H1 (cell line): ENCODE measurements at regions not wholly inside any gene's neighbourhood (a gene's known extent, or its start where the extent isn't known, plus 50 kb on each side); places are given as distances from the start of the nearest gene placed in this dataset.

ENCODE experiments used
- CHD1 ChIP-seq: IDR thresholded peaks from 2 replicates; pipeline ENCODE4 v1.6.1; 2012; ENCODE audit warnings: low read depth, low read length, improper control_type of control experiment
- HDAC2 ChIP-seq, 2 experiments: fragments of 300-600 bp in 1 of 2; sonication (generic) in 1 of 2; IDR thresholded peaks; 2 replicates each; pipeline ENCODE4 v1.6.1; 2011 to 2012; ENCODE audit warnings: low read depth in 2 of 2, low read length in 2 of 2, mild to moderate bottlenecking in 2 of 2, moderate library complexity in 2 of 2, borderline replicate concordance in 1 of 2, inconsistent platforms in 1 of 2
- HDAC6 ChIP-seq: IDR thresholded peaks from one replicate; pipeline ENCODE4 v1.7.1; 2012; ENCODE audit warnings: low read depth, mild to moderate bottlenecking, inconsistent platforms, low read length, moderate library complexity
- MAFK ChIP-seq: IDR thresholded peaks from 2 replicates; pipeline ENCODE4 v1.6.1; 2012; ENCODE audit warnings: low read depth, mild to moderate bottlenecking, improper control_type of control experiment, low read length
- POLR2AphosphoS5 ChIP-seq: IDR thresholded peaks from 2 replicates; pipeline ENCODE4 v1.6.1; 2011; ENCODE audit warnings: low read depth, low read length
- SIX5 ChIP-seq: IDR thresholded peaks from 2 replicates; pipeline ENCODE4 v1.6.1; 2011; ENCODE audit warnings: mild to moderate bottlenecking, low read depth, low read length
- TBP ChIP-seq: IDR thresholded peaks from 2 replicates; pipeline ENCODE4 v1.6.1; 2011; ENCODE audit warnings: low read depth, low read length, improper control_type of control experiment

GRCh38 chr16:86018487-86018886, 119.5 kb downstream of the IRF8 start (continued):
- TF ChIP-seq HDAC2 (IDR thresholded peaks at IDR 0.05; ENCODE audit: borderline replicate concordance in 1 of 2, low read depth in 2 of 2, low read length in 2 of 2) (no peak), POLR2AphosphoS5 (no peak), HDAC6 (no peak), TBP (no peak), SIX5 (no peak), MAFK (no peak), CHD1 (no peak)
